ENCODE measurements at regions not wholly inside any gene's neighbourhood (a gene's known extent, or its start where the extent isn't known, plus 50 kb on each side); places are given as distances from the start of the nearest gene placed in this dataset.
"Not testable (repeated sequence)": the region's sequence is repeated elsewhere in the genome, so short reads cannot be mapped to it uniquely, and the experiment has no call there.

DNA sequence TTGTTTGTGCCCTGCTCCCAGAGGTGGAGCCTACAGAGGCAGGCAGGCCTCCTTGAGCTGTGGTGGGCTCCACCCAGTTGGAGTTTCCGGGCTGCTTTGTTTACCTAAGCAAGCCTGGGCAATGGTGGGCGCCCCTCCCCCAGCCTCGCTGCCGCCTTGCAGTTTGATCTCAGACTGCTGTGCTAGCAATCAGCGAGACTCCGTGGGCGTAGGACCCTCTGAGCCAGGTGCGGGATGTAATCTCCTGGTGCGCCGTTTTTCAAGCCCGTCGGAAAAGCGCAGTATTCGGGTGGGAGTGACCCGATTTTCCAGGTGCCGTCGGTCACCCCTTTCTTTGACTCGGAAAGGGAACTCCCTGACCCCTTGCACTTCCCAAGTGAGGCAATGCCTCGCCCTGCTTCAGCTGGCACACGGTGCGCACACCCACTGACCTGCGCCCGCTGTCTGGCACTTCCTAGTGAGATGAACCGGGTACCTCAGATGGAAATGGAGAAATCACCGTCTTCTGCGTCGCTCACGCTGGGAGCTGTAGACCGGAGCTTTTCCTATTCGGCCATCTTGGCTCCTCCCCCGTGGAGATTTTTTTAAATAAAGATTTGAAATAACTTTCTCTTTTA, 189.2 kb upstream of the WSB1 start:
- not testable (repeated sequence) for H3K36me3 Mint-ChIP-seq; H3K4me1 Mint-ChIP-seq; H3K27ac Mint-ChIP-seq; H3K27me3 Mint-ChIP-seq (ENCODE audit: low read depth); DNase-seq (ENCODE audit: low spot score in 2 of 2, unreplicated experiment in 2 of 2); H3K4me3 Mint-ChIP-seq
- peaks cover 38% of the 10 kb centered on the region for H3K9me3 Mint-ChIP-seq

DNA sequence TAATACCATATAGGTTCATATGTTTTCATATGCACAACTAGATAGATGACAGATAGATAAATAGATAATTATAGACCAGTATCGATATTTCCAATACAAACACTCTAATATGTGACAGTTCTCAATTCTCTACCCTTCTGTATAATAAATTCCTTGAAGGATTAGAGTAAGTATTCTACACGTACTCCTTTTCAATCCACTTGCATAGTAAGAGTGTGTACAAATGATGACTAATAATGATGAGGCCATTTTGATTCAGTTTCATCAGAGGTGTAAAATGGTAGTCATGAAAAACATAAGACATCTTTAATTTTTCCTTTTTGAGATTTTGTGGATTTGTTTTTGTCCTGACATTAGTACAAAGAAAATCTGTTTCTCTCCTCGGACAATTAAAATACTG, 188.3 kb upstream of the WSB1 start:
- H3K9me3 Mint-ChIP-seq, result peaks cover 45% of the 10 kb centered on the region

DNA sequence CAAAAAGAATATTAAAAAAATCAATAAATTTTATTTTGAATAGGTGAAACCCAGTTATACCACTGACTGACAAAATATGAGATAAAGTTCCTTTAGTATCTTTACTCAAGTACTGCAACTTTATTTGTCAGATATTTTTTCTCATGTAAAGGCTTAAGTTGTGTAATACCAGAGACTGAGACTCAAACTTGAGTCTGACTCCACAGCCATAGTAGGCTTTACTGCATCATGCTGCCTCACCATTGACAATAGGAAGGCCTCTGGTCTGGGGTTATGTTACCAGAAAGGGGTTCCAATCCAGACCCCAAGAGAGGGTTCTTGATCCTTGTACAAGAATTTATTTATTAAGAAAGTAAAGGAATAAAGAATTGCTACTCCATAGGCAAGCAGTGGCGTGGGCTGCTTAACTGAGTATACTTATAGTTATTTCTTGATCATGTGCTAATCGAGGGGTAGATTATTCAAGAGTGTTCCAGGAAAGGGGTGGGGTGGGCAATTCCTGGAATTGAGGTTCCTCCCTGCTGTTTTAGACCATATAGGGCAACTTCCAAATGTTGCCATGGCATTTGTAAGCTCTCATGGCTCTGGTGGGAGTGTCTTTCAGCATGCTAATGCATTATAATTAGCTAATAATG, 187.4 kb upstream of the WSB1 start:
- Mint-ChIP-seq H3K4me1 (no peaks in the 10 kb centered on the region), H3K27ac (no peak overlapping the region), H3K27me3 (ENCODE audit: low read depth) (no peaks in the 10 kb centered on the region), H3K4me3 (no peak overlapping the region), H3K36me3 (no peaks in the 10 kb centered on the region), H3K9me3 (peaks cover 47% of the 10 kb centered on the region)
- TF ChIP-seq, protein P1, sequence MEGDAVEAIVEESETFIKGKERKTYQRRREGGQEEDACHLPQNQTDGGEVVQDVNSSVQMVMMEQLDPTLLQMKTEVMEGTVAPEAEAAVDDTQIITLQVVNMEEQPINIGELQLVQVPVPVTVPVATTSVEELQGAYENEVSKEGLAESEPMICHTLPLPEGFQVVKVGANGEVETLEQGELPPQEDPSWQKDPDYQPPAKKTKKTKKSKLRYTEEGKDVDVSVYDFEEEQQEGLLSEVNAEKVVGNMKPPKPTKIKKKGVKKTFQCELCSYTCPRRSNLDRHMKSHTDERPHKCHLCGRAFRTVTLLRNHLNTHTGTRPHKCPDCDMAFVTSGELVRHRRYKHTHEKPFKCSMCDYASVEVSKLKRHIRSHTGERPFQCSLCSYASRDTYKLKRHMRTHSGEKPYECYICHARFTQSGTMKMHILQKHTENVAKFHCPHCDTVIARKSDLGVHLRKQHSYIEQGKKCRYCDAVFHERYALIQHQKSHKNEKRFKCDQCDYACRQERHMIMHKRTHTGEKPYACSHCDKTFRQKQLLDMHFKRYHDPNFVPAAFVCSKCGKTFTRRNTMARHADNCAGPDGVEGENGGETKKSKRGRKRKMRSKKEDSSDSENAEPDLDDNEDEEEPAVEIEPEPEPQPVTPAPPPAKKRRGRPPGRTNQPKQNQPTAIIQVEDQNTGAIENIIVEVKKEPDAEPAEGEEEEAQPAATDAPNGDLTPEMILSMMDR (IDR thresholded peaks at IDR 0.05; ENCODE audit: unreplicated experiment), result no peak
- no peak for DNase-seq (ENCODE audit: low spot score in 2 of 2, unreplicated experiment in 2 of 2)

More for the DNA sequence above, 188.3 kb upstream of the WSB1 start:
- H3K27me3 Mint-ChIP-seq (ENCODE audit: low read depth), result no peaks in the 10 kb centered on the region
- no peaks in the 10 kb centered on the region for H3K4me1 Mint-ChIP-seq
- no peak overlapping the region for H3K27ac Mint-ChIP-seq
- no peaks in the 10 kb centered on the region for H3K36me3 Mint-ChIP-seq
- TF ChIP-seq, protein P1 (IDR thresholded peaks at IDR 0.05; ENCODE audit: unreplicated experiment), result no peak
- no peak for DNase-seq (ENCODE audit: low spot score in 2 of 2, unreplicated experiment in 2 of 2)
- no peak overlapping the region for H3K4me3 Mint-ChIP-seq

DNA sequence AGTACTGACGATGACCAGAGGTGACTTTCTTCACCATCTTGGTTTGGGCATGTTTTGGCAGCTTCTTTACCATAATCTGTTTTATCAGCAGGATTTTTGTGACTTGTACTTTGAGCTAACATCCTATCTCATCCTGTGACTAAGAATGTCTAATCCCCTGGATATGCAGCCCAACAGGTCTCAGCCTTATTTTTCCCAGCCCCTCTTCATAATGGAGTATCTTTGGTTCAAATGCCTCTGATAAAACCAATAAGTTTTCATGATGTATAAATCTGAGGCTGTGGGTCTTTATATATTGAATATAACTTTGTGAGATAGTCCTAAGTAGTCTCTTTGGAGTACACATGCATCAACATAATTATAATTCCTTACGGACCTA, 186.9 kb upstream of the WSB1 start:
- H3K27me3 Mint-ChIP-seq (ENCODE audit: low read depth), result no peaks in the 10 kb centered on the region
- no peak overlapping the region for H3K27ac Mint-ChIP-seq
- H3K9me3 Mint-ChIP-seq, result peaks cover 52% of the 10 kb centered on the region
- no peak for DNase-seq (ENCODE audit: low spot score in 2 of 2, unreplicated experiment in 2 of 2)
- no peak overlapping the region for H3K4me3 Mint-ChIP-seq
- H3K4me1 Mint-ChIP-seq, result no peaks in the 10 kb centered on the region
- no peaks in the 10 kb centered on the region for H3K36me3 Mint-ChIP-seq
- TF ChIP-seq, protein P1 (IDR thresholded peaks at IDR 0.05; ENCODE audit: unreplicated experiment), result no peak

DNA sequence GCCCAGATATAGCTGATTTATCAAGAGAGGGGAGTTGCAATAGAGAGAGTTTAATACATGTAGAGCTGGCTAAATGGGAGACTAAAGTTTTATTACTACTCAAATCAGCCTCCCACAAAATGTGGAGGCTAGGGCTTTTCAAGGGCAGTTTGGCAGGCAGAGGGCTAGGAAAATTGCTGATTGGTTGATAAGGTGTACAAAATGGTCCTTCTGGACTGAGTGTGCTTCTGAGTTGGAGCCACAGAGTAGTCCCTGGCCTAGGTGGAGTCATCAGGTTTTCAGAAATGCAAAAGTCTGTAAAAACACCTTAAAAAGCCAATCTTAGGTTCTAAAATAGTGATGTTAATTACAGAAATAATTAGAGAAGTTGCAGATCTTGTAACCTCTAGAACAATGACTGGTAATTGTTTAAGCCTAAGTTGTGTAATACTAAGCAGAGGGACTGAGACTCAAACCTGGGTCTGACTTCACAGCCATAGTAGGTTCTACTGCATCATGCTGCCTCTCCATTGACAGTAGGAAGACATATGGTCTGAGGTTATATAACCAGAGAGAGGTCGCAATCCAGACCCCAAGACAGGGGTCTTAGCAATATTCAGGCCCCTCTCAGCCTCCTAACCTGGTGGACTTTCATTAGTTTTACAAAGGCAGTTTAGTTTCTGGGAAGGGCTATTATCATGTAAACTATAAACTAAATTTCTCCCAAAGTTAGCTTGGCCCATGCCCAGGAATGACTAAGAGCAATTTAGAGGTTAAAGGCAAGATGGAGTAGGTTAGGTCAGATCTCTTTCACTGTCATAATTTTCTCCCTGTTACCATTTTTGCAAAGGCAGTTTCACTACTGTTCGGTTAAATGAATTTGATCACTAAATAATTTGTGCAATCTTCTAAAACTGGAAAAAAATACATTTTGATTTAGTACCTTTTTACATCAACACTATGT, 186.3 kb upstream of the WSB1 start:
- H3K27ac Mint-ChIP-seq; H3K36me3 Mint-ChIP-seq; H3K4me1 Mint-ChIP-seq; H3K27me3 Mint-ChIP-seq (ENCODE audit: low read depth); DNase-seq (ENCODE audit: low spot score in 2 of 2, unreplicated experiment in 2 of 2); H3K4me3 Mint-ChIP-seq: not testable (repeated sequence)
- peaks cover 57% of the 10 kb centered on the region for H3K9me3 Mint-ChIP-seq

DNA sequence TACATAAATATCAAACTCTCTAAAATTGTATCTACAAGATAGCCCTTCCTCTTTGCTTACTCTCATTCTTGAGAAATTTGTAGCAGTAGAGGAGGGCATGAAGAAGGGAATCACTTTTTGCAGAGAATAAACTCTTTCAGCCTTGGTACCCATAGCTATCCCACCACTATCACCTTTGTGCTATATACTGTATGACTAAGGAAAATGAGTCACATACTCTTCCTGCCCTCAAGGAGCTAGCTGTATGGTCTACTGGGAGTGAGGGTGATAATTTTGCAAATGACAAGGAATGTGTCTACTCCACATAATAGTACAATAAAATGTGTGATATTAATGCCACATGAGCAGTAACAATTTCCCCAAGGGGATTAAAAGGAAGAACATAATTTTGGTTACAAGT, 184.6 kb upstream of the WSB1 start:
- Mint-ChIP-seq H3K4me3 (no peak overlapping the region), H3K9me3 (peaks cover 61% of the 10 kb centered on the region), H3K36me3 (no peaks in the 10 kb centered on the region), H3K4me1 (no peaks in the 10 kb centered on the region), H3K27ac (no peak overlapping the region), H3K27me3 (ENCODE audit: low read depth) (no peaks in the 10 kb centered on the region)
- DNase-seq (ENCODE audit: low spot score in 2 of 2, unreplicated experiment in 2 of 2), result no peak
- TF ChIP-seq, protein P1 (IDR thresholded peaks at IDR 0.05; ENCODE audit: unreplicated experiment), result no peak

Data from mesothelial cell of epicardium (in vitro differentiated cells).